ENCODE measurements at regions not wholly inside any gene's neighbourhood (a gene's known extent, or its start where the extent isn't known, plus 50 kb on each side); places are given as distances from the start of the nearest gene placed in this dataset.

DNA sequence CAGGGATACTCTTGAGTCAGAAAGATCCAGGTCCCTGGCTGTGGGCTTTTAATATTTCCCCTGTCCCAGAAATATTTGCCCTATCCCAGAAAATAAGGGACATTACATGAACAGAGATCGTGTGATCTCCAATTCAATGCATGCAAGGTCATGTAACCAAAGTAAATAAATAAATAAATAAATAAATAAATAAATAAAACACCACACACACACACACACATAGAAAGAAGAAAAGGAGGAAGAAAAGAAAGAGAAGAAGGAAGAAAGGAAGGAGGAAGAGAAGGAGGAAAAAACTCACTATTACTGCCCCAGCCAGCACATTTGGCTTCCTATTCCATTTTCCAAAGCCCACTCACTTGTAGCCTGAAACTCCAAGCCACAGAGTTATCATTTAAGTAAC is 117.9 kb upstream of the CFAP20DC start:
- DNase-seq (ENCODE audit: low spot score, unreplicated experiment), result no peak
- no peak for TF ChIP-seq CTCF (IDR thresholded peaks at IDR 0.05; ENCODE audit: unreplicated experiment)
- Mint-ChIP-seq H3K4me3 (ENCODE audit: low read depth) (no peak overlapping the region), H3K27me3 (no peaks in the 10 kb centered on the region), H3K36me3 (ENCODE audit: insufficient read depth) (no peaks in the 10 kb centered on the region), H3K9me3 (ENCODE audit: low read depth) (peaks cover 7% of the 10 kb centered on the region), H3K4me1 (ENCODE audit: low read depth) (peaks cover 2% of the 10 kb centered on the region), H3K27ac (no peak overlapping the region)

GRCh38 chr3:59163953-59164352 is 114.1 kb upstream of the CFAP20DC start:
- Mint-ChIP-seq H3K4me3 (ENCODE audit: low read depth) (no peak overlapping the region), H3K9me3 (ENCODE audit: low read depth) (no peaks in the 10 kb centered on the region), H3K27me3 (no peaks in the 10 kb centered on the region), H3K36me3 (ENCODE audit: insufficient read depth) (no peaks in the 10 kb centered on the region), H3K27ac (no peak overlapping the region), H3K4me1 (ENCODE audit: low read depth) (peaks cover 2% of the 10 kb centered on the region)
- no peak for TF ChIP-seq CTCF (IDR thresholded peaks at IDR 0.05; ENCODE audit: unreplicated experiment)
- no peak for DNase-seq (ENCODE audit: low spot score, unreplicated experiment)

DNA sequence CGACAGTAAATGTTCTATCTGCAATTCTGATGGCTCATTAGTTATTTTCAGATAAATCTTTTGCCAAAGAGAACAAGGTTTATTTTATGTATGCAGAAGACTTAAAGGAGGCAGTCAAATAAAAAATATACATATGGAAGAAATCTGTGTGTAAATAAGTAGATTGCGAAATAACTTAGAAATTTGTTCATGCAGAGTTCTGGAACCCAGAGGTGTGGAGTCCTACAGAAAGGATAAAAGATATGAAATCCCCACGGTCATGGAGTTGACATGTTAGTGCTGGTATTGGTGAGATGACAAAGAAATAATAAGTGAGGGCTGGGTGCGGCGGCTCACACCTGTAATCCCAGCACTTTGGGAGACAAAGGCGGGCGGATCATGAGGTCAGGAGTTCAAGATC is 111.2 kb upstream of the CFAP20DC start:
- Mint-ChIP-seq H3K4me1 (ENCODE audit: low read depth) (peaks cover 2% of the 10 kb centered on the region), H3K27ac (no peak overlapping the region)

DNA sequence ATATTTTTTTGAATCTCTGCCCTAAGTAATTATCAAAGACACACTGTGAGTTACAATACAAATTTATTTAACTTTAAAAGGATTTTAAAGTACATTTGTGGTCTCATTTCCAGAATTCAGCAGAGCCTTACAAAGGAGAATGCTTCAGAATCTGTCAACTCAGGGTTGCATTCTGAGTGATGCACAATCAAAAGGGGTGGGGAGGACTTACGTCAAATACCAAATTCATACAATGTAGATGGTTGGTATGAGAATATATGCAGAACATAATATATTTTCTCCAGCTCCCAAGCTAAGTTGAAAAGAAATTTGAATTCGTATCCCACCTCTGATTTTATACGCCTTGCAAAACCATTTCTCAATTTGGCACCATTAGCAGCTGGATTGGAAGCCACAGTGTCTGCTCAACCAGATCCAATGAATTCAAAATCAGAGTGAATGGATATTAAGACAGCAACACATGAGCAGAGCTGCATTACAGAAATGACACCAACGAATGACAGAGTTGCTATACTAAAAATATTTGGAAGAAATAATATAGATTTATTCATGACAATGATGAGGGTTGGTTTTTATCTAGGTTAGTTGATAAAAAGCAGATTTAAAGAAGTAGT is 110.4 kb upstream of the CFAP20DC start:
- H3K36me3 Mint-ChIP-seq (ENCODE audit: insufficient read depth), result no peaks in the 10 kb centered on the region

More for the DNA sequence above, 111.2 kb upstream of the CFAP20DC start:
- no peak for DNase-seq (ENCODE audit: low spot score, unreplicated experiment)
- Mint-ChIP-seq H3K4me3 (ENCODE audit: low read depth) (no peak overlapping the region), H3K9me3 (ENCODE audit: low read depth) (no peaks in the 10 kb centered on the region), H3K27me3 (no peaks in the 10 kb centered on the region), H3K36me3 (ENCODE audit: insufficient read depth) (no peaks in the 10 kb centered on the region)
- no peak for TF ChIP-seq CTCF (IDR thresholded peaks at IDR 0.05; ENCODE audit: unreplicated experiment)

GRCh38 chr3:59153648-59154047 is 103.8 kb upstream of the CFAP20DC start:
- H3K4me1 Mint-ChIP-seq (ENCODE audit: low read depth), result no peaks in the 10 kb centered on the region
- H3K9me3 Mint-ChIP-seq (ENCODE audit: low read depth), result peaks cover 13% of the 10 kb centered on the region
- no peak for TF ChIP-seq CTCF (IDR thresholded peaks at IDR 0.05; ENCODE audit: unreplicated experiment)
- DNase-seq (ENCODE audit: low spot score, unreplicated experiment), result no peak
- peaks cover 2% of the 10 kb centered on the region for H3K36me3 Mint-ChIP-seq (ENCODE audit: insufficient read depth)
- no peak overlapping the region for H3K27ac Mint-ChIP-seq
- H3K4me3 Mint-ChIP-seq (ENCODE audit: low read depth), result no peak overlapping the region
- no peaks in the 10 kb centered on the region for H3K27me3 Mint-ChIP-seq

More for the DNA sequence above, 110.4 kb upstream of the CFAP20DC start:
- Mint-ChIP-seq H3K4me1 (ENCODE audit: low read depth) (no peaks in the 10 kb centered on the region), H3K27ac (no peak overlapping the region), H3K27me3 (no peaks in the 10 kb centered on the region), H3K9me3 (ENCODE audit: low read depth) (no peaks in the 10 kb centered on the region), H3K4me3 (ENCODE audit: low read depth) (no peak overlapping the region)
- no peak for DNase-seq (ENCODE audit: low spot score, unreplicated experiment)
- no peak for TF ChIP-seq CTCF (IDR thresholded peaks at IDR 0.05; ENCODE audit: unreplicated experiment)

Measured in progenitor cell of endocrine pancreas (in vitro differentiated cells).